Neutrophil (primary cell): ENCODE measurements at regions not wholly inside any gene's neighbourhood (a gene's known extent, or its start where the extent isn't known, plus 50 kb on each side); places are given as distances from the start of the nearest gene placed in this dataset.

Source experiments
- H3K27ac ChIP-seq: fragments of 200-600 bp; sonication (generic); 2 replicates; pipeline ENCODE4 v1.5.1; 2016; ENCODE audit warnings: mild to moderate bottlenecking, moderate library complexity
- H3K27me3 ChIP-seq: fragments of 200-600 bp; sonication (generic); 2 replicates; pipeline ENCODE4 v1.6.0; 2016; ENCODE audit warnings: mild to moderate bottlenecking
- H3K36me3 ChIP-seq: fragments of 200-600 bp; sonication (generic); 2 replicates; pipeline ENCODE4 v1.5.1; 2017
- H3K4me1 ChIP-seq, 2 experiments: fragments of 200-600 bp in 1 of 2; sonication (generic) in 1 of 2; 1 replicate in 1 of 2; 2 replicates in 1 of 2; pipeline versions ENCODE4 v1.5.1 to v1.6.1; 2013 to 2016; ENCODE audit warnings: low read depth in 1 of 2, low read length in 1 of 2, mild to moderate bottlenecking in 1 of 2, moderate library complexity in 1 of 2; ENCODE audit not compliant: control insufficient read depth in 1 of 2, insufficient read depth in 1 of 2
- H3K4me3 ChIP-seq, 2 experiments: fragments of 200-600 bp in 1 of 2; sonication (generic) in 1 of 2; 1 replicate in 1 of 2; 2 replicates in 1 of 2; pipeline ENCODE4 v1.5.1; 2013 to 2016; ENCODE audit warnings: low read depth in 1 of 2, low read length in 1 of 2, mild to moderate bottlenecking in 1 of 2, moderate library complexity in 1 of 2
- H3K9me3 ChIP-seq: fragments of 200-600 bp; sonication (generic); 2 replicates; pipeline ENCODE4 v1.5.1; 2016
- TF ChIP-seq, protein P1 (sequence below): fragments of 200-600 bp; sonication (generic); IDR thresholded peaks from 2 replicates; pipeline ENCODE4 v1.5.1; 2016; ENCODE audit warnings: antibody characterized with exemption

DNA sequence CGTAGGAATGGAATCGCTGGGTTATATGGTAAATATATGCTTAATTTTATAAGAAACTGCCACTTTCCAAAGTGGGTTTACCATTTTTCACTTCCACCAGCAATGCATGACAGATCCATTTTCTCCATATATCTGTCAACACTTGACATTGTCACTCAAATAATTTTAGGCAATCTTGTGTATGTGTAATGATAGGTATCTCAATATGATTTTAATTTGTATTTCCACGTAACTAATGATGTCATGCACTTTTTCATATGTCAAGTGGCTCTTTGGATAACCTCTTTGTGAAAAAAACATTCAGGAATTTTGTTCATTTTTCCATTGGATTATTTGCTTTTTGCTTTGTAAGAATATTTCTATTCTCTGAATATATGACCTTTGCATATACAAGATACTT, 419.9 kb downstream of the BTBD3 start:
- Histone ChIP-seq H3K4me1 (no peaks in the 10 kb centered on the region), H3K4me3 (no peak overlapping the region), H3K9me3 (no peaks in the 10 kb centered on the region), H3K36me3 (no peaks in the 10 kb centered on the region), H3K27ac (no peak overlapping the region), H3K27me3 (no peaks in the 10 kb centered on the region)
- TF ChIP-seq, protein P1, sequence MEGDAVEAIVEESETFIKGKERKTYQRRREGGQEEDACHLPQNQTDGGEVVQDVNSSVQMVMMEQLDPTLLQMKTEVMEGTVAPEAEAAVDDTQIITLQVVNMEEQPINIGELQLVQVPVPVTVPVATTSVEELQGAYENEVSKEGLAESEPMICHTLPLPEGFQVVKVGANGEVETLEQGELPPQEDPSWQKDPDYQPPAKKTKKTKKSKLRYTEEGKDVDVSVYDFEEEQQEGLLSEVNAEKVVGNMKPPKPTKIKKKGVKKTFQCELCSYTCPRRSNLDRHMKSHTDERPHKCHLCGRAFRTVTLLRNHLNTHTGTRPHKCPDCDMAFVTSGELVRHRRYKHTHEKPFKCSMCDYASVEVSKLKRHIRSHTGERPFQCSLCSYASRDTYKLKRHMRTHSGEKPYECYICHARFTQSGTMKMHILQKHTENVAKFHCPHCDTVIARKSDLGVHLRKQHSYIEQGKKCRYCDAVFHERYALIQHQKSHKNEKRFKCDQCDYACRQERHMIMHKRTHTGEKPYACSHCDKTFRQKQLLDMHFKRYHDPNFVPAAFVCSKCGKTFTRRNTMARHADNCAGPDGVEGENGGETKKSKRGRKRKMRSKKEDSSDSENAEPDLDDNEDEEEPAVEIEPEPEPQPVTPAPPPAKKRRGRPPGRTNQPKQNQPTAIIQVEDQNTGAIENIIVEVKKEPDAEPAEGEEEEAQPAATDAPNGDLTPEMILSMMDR, result no peak

DNA sequence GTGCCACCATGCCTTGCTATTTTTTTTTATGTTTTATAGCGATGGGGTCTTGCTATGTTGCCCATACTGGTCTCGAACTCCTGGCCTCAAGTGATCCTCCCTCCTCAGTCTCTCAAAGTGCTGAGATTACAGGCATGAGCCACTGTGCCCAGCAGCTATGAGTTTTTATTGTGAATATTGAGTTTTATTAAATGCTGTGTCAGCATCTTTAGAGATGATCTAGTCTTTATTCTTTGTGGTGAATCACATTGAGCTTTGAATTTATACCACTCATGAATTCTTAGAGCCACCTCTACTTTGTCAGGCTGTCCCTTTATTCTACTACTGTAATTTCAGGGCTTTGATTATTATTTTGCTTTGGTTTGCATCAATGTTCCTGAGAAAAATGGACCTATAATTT, 428.3 kb downstream of the BTBD3 start:
- TF ChIP-seq, protein P1, result no peak
- Histone ChIP-seq H3K27me3 (no peaks in the 10 kb centered on the region), H3K4me3 (no peak overlapping the region), H3K4me1 (no peaks in the 10 kb centered on the region), H3K36me3 (no peaks in the 10 kb centered on the region), H3K27ac (no peak overlapping the region), H3K9me3 (no peaks in the 10 kb centered on the region)

DNA sequence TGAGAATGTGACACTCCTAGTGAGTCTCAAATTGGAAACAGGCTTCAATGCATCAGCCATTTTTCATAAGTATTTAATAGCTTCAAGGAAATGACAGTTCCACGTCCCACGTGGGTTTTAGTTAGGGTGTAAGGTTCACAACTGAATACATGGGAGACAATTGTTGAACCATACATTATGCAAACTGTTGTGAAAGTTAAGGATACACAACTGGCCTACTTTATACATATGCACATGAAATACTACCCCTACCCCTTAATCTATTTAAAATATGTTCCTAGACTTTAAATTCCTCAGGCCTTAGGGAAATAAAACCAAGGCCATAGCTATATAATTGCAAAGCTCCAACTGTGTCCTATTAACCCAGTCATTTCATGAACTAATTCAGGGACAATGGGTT, 436.1 kb downstream of the BTBD3 start:
- Histone ChIP-seq H3K9me3 (no peaks in the 10 kb centered on the region), H3K4me1 (no peaks in the 10 kb centered on the region), H3K27ac (no peak overlapping the region), H3K27me3 (no peaks in the 10 kb centered on the region), H3K4me3 (no peak overlapping the region), H3K36me3 (no peaks in the 10 kb centered on the region)
- TF ChIP-seq, protein P1, result no peak

DNA sequence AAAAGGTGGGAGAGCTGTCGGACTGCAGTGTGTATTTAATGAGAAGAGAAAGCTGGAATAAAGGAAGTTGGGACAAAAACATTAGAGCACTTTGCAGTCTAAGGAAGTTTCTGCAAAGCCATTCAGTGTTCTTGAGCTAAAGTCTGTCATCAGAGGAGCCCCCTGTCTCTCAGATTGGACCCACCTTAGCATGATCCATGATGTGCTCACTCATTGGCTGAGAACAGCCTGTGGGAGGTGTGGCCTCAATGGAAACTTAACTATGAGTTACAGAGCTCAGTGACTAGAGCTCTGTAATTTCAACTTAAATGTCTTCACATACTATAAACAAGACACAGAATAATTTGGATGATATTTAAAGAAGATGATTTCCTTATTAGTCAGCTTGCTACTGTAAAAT, 437.0 kb downstream of the BTBD3 start:
- Histone ChIP-seq H3K27me3 (no peaks in the 10 kb centered on the region), H3K4me1 (no peaks in the 10 kb centered on the region), H3K4me3 (no peak overlapping the region), H3K27ac (no peak overlapping the region), H3K9me3 (no peaks in the 10 kb centered on the region), H3K36me3 (no peaks in the 10 kb centered on the region)
- TF ChIP-seq, protein P1, result no peak

DNA sequence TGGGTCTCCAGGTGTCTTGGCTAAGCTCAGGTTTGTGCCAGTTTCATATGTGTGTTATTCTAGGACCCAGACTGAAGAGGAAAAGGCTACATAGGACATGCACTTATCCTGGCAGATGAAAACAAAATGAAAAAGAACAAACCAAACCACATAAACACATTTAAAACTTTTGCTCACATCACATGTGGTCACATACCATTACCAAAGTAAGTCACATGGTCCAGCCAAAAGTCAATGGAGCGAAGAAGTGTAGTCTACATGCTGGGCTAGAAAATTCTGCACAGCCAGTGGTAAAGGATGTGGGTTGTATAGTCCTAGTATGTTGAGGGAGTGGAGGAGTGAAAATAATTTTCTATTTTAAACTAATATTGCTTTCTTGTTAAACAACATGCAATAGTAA, 437.5 kb downstream of the BTBD3 start:
- H3K27ac ChIP-seq, result no peak overlapping the region
- no peak overlapping the region for H3K4me3 ChIP-seq
- H3K4me1 ChIP-seq, result no peaks in the 10 kb centered on the region
- TF ChIP-seq, protein P1, result no peak
- no peaks in the 10 kb centered on the region for H3K27me3 ChIP-seq
- no peaks in the 10 kb centered on the region for H3K9me3 ChIP-seq
- no peaks in the 10 kb centered on the region for H3K36me3 ChIP-seq
